ENCODE measurements at regions not wholly inside any gene's neighbourhood (a gene's known extent, or its start where the extent isn't known, plus 50 kb on each side); places are given as distances from the start of the nearest gene placed in this dataset.
"Not testable (repeated sequence)": the region's sequence is repeated elsewhere in the genome, so short reads cannot be mapped to it uniquely, and the experiment has no call there.

DNA sequence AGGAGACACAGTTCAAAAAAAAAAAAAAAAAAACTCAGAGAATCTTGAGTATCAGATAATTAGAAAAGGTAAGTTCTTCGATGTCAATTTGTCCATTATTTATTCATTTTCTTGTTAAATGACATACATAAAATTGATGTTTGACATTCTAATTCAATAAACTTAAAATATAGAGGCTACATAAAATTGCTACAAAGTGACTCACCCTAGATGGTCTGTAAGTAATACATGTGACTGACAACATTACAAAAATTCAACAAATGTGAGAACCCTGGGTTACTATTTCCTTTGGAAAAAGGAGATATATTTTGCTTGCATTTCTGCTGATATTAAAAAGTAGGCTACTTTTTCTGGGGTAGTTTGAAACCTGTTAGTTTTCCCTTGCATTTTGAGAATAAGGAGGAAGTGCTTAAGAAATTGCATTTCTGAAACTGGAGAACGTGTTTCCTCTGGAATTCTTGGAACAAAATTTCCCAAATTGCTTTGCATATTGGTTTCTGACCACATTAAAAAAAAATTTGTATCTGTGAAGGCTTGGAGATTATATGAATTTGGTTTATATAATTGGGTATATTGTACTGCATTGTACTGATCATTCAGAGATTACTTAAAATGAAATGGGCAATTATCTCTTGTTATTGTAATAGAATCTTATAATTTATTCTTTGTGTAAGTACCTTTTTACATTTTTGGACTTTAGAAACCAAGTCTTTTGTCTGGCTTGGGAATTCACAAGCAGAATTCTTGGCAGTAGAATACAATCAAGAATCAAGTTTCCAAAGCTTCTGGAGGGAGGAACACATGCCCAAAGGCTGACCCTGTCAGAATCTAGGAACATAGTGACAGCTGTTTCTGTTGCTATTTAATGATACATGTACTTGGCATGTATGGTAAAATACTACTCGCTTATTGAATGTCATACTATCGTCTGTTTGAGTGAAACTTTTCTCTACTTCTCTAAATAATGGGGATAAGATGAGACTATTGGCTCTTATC is 106.1 kb downstream of the DSEL start:
- Mint-ChIP-seq H3K4me1 (ENCODE audit: low read depth) (no peaks in the 10 kb centered on the region), H3K27ac (no peak overlapping the region), H3K27me3 (ENCODE audit: insufficient read depth) (peaks cover 2% of the 10 kb centered on the region), H3K4me3 (no peak overlapping the region), H3K9me3 (no peaks in the 10 kb centered on the region), H3K36me3 (ENCODE audit: low read depth) (no peaks in the 10 kb centered on the region)
- no peak for DNase-seq (ENCODE audit: low spot score)
- intact Hi-C loops (cut with micrococcal nuclease), result no loop called here

DNA sequence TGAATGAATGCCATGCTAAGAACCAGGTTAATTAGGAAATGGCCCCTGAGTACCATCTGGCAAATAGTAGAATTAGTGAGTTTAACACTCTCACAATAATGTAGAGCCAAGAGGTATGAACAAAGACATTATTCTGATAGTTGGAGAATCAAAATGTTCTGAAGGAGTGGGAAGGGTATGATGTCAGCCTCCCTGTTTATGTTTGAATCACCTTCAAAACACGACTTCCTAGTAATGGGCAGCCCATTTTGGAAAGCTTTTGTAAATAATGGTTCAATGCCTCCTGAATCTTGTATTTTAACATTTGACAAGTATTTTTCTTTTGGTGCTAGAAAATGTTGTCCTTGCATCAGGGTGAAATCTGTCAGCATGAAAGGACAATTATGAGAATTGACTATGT is 108.3 kb downstream of the DSEL start:
- intact Hi-C loops (cut with micrococcal nuclease), result no loop called here
- no peak for DNase-seq (ENCODE audit: low spot score)
- no peaks in the 10 kb centered on the region for H3K4me1 Mint-ChIP-seq (ENCODE audit: low read depth)
- no peak overlapping the region for H3K27ac Mint-ChIP-seq
- H3K27me3 Mint-ChIP-seq (ENCODE audit: insufficient read depth), result peaks cover 2% of the 10 kb centered on the region
- no peaks in the 10 kb centered on the region for H3K36me3 Mint-ChIP-seq (ENCODE audit: low read depth)
- no peak overlapping the region for H3K4me3 Mint-ChIP-seq
- H3K9me3 Mint-ChIP-seq, result no peaks in the 10 kb centered on the region

DNA sequence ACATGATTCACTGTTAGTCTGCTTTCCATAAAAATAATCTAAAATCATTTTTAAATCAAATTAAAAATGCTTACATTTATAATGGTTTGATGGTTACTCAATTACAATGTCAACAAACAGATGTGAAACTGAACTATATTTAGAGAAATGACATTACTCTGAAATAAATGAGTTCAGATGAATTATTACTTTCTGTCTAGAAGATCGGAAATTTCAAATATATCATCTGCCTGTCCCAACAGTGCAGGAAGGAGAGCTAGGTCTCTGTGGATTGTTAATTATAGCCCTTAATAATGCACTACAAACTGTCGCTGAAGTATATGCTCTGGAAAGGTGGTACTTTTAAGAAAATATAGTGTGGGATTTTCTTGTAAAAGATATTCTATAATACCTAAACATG is 109.8 kb downstream of the DSEL start:
- Mint-ChIP-seq H3K27ac (no peak overlapping the region), H3K9me3 (no peaks in the 10 kb centered on the region)
- intact Hi-C loops (cut with micrococcal nuclease), result no loop called here

DNA sequence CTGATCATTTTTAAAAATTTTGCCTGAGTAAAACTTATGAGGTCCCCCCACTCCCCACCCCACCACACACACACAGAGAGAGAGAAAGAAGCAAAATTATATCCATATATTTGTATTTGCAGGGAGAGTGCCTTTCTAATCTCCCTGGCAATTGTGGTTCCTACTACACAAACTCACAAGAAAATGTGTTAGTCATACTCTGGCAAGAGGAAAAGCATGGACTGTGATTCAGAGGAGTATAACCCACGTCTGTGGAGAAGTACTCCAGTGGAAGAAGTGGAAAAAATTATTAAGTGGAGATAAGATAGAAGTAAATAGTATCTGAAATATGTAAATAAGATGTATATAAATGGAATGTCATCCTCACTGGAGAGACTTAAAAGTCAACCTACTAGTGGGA is 114.0 kb downstream of the DSEL start:
- H3K36me3 Mint-ChIP-seq (ENCODE audit: low read depth), result no peaks in the 10 kb centered on the region
- H3K9me3 Mint-ChIP-seq, result no peaks in the 10 kb centered on the region
- DNase-seq (ENCODE audit: low spot score), result no peak
- no peaks in the 10 kb centered on the region for H3K4me1 Mint-ChIP-seq (ENCODE audit: low read depth)
- no peak overlapping the region for H3K4me3 Mint-ChIP-seq
- H3K27ac Mint-ChIP-seq, result no peak overlapping the region
- no peaks in the 10 kb centered on the region for H3K27me3 Mint-ChIP-seq (ENCODE audit: insufficient read depth)
- intact Hi-C loops (cut with micrococcal nuclease), result no loop called here

More for the DNA sequence above, 109.8 kb downstream of the DSEL start:
- Mint-ChIP-seq H3K36me3 (ENCODE audit: low read depth) (no peaks in the 10 kb centered on the region), H3K4me1 (ENCODE audit: low read depth) (no peaks in the 10 kb centered on the region), H3K4me3 (no peak overlapping the region), H3K27me3 (ENCODE audit: insufficient read depth) (peaks cover under 1% of the 10 kb centered on the region)
- DNase-seq (ENCODE audit: low spot score), result no peak

DNA sequence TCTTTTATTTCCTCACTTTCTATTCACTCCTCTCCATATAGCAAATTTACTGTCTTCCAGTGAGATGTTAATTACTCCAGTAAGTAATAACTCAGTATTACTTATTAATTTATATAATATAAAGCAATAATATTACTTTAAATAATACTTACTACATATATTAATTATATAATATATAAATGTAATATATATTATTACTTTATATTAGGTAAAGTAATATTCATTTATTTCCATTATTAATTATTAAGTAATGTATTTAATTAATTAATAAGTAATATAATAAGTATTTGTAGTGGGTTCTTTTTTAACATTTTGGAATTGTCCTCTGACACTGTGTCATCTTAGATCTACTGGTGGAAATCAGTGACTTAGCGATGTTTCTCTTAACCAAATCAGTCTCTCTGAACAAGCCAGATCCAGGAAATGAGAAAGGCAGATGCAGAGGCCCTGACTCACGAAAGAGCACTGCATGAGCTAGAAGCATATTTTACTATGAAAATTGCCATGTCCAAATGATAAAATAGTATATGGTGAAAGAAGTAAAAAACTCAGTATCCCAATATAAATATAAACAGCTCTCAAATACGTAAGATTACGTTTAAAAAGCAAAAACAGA is 115.9 kb downstream of the DSEL start:
- intact Hi-C loops (cut with micrococcal nuclease), result no loop called here
- Mint-ChIP-seq H3K27ac (no peak overlapping the region), H3K36me3 (ENCODE audit: low read depth) (no peaks in the 10 kb centered on the region), H3K27me3 (ENCODE audit: insufficient read depth) (no peaks in the 10 kb centered on the region), H3K4me1 (ENCODE audit: low read depth) (no peaks in the 10 kb centered on the region), H3K4me3 (no peak overlapping the region), H3K9me3 (no peaks in the 10 kb centered on the region)
- DNase-seq (ENCODE audit: low spot score), result no peak

DNA sequence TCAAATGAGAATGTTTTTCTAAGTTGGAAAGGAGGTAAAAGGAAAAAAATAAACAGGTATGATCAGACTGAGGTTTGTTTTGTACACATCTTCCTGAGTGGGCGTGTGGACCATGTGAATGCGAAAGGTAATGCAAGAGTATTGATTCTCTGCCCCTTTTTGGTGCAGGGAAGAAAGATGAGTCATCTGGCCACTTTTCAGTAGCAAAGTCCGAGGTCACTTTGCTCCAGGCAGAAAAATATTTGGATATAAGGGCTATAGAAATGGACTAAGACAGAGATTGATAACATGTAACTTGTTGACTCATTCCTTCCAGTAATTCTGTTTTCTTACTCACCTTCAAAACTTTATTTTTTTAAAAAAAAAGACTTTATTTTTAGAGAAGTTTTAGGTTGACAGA is 130.5 kb downstream of the DSEL start:
- Mint-ChIP-seq H3K4me1 (ENCODE audit: low read depth) (no peaks in the 10 kb centered on the region), H3K27me3 (ENCODE audit: insufficient read depth) (no peaks in the 10 kb centered on the region), H3K27ac (no peak overlapping the region), H3K4me3 (no peak overlapping the region), H3K36me3 (ENCODE audit: low read depth) (no peaks in the 10 kb centered on the region), H3K9me3 (no peaks in the 10 kb centered on the region)
- DNase-seq (ENCODE audit: low spot score), result no peak
- intact Hi-C loops (cut with micrococcal nuclease), result no loop called here

DNA sequence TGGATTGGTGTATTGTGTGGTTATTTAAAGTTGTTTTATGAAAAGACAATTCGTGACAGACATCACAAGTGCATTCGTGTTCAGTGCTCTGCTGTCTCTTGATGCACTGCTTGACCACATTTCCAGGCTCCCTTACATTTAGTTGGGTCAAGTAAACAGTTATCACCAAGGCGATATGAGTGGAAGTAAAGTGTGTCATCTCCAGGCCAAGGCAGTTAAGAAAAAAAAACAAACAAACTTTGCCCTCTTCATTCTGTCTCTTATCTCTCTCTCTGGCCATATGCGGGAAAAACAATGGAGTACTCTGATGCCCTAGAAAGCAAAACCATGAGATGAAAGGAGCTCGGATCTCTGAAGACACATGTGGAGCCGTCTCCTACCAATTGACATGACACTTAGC is 131.1 kb downstream of the DSEL start:
- no peaks in the 10 kb centered on the region for H3K36me3 Mint-ChIP-seq (ENCODE audit: low read depth)
- H3K4me1 Mint-ChIP-seq (ENCODE audit: low read depth), result no peaks in the 10 kb centered on the region
- no peak for DNase-seq (ENCODE audit: low spot score)
- no peaks in the 10 kb centered on the region for H3K9me3 Mint-ChIP-seq
- intact Hi-C loops (cut with micrococcal nuclease), result no loop called here
- no peak overlapping the region for H3K4me3 Mint-ChIP-seq
- H3K27ac Mint-ChIP-seq, result no peak overlapping the region
- H3K27me3 Mint-ChIP-seq (ENCODE audit: insufficient read depth), result no peaks in the 10 kb centered on the region

DNA sequence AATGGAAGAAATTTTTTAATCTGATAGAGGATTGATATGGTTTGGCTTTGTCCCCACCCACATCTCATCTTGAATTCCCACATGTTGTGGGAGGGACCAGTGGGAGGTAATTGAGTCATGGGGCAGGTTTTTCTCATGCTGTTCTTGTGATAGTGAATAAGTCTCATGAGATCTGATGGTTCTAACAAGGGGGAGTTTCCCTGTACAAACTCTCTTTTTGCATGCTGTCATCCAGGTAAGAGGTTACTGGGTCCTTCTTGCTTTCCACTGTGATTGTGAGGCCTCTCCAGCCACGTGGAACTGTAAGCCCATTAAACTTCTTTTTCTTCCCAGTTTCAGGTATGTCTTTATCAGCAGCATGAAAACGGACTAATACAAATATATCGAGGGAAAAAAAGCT is 132.5 kb downstream of the DSEL start:
- H3K27me3 Mint-ChIP-seq (ENCODE audit: insufficient read depth); H3K9me3 Mint-ChIP-seq; H3K4me3 Mint-ChIP-seq; H3K4me1 Mint-ChIP-seq (ENCODE audit: low read depth); intact Hi-C loops (cut with micrococcal nuclease); DNase-seq (ENCODE audit: low spot score); H3K36me3 Mint-ChIP-seq (ENCODE audit: low read depth); H3K27ac Mint-ChIP-seq: not testable (repeated sequence)

DNA sequence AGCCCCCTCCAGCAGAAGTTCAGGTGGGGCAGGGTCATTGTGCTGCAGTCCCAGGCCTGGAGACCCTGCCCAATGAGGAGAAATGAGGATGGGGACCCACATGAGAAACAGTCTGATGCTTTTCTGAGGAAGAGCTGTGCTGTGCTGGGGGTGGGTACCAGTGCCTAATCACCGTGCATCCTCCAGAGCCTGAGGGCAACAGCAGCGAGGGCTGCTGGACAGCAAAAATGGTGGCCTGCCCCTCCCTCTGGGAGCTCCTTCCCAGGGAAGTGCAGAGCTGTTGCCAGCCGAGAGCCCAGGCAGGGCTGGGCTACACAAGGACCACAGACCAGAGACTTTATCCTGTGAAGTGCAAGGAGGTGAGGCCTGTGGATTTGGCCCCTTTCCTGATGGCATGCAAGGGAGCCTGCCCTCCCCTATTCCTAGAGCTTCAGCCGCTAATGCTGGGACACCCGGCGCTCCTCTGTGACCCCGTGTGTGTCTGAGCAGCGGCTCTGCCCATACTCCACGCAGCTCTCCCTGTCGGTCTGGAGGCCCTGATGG is 134.8 kb downstream of the DSEL start:
- H3K9me3 Mint-ChIP-seq, result no peaks in the 10 kb centered on the region
- H3K27me3 Mint-ChIP-seq (ENCODE audit: insufficient read depth), result no peaks in the 10 kb centered on the region
- H3K27ac Mint-ChIP-seq, result no peak overlapping the region
- no peaks in the 10 kb centered on the region for H3K36me3 Mint-ChIP-seq (ENCODE audit: low read depth)
- intact Hi-C loops (cut with micrococcal nuclease), result no loop called here
- no peak overlapping the region for H3K4me3 Mint-ChIP-seq
- no peaks in the 10 kb centered on the region for H3K4me1 Mint-ChIP-seq (ENCODE audit: low read depth)
- DNase-seq (ENCODE audit: low spot score), result no peak

DNA sequence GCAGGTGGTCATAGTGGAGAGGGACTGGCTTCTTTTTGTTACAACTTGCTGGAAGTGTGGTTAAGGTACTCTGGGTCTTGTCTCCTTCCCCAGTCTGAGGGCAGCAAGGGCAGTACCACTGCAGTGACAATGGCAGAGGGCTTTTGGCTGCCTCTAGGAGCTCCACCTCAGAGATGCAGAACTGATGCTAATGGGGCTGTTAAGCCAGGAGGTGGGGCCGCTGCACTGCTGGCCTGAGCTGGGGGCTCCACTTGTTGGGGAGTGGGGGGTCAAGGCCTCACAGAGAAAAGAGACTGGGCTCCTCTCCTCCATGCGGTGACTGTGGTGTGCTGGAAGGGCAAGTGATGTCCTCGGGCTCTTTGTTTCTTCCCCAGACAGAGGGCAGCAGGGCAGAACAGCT is 135.7 kb downstream of the DSEL start:
- Mint-ChIP-seq H3K27me3 (ENCODE audit: insufficient read depth) (no peaks in the 10 kb centered on the region), H3K4me3 (no peak overlapping the region), H3K36me3 (ENCODE audit: low read depth) (no peaks in the 10 kb centered on the region), H3K27ac (no peak overlapping the region), H3K9me3 (no peaks in the 10 kb centered on the region), H3K4me1 (ENCODE audit: low read depth) (no peaks in the 10 kb centered on the region)
- no peak for DNase-seq (ENCODE audit: low spot score)
- intact Hi-C loops (cut with micrococcal nuclease), result no loop called here

DNA sequence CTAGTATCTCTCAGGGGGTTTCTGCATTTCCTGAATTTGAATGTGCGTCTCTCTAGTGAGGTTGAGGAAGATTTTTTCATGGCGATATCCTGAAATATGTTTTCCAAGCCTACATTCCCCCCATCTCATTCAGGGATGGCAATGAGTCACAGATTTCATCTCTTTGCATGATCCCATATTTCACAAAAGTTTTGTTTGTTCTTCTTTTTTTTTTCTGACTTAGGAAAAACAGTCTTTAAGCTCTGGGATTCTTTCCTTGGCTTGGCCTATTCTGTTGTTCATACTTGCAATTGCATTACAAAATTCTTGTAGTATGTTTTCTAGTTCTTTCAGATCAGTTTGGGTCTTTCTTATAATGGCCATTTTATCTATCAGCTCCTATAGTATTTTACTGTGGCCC is 136.5 kb downstream of the DSEL start:
- Mint-ChIP-seq H3K27ac (no peak overlapping the region), H3K4me1 (ENCODE audit: low read depth) (no peaks in the 10 kb centered on the region), H3K27me3 (ENCODE audit: insufficient read depth) (peaks cover under 1% of the 10 kb centered on the region), H3K9me3 (no peaks in the 10 kb centered on the region), H3K4me3 (no peak overlapping the region), H3K36me3 (ENCODE audit: low read depth) (no peaks in the 10 kb centered on the region)
- no peak for DNase-seq (ENCODE audit: low spot score)
- intact Hi-C loops (cut with micrococcal nuclease), result no loop called here

DNA sequence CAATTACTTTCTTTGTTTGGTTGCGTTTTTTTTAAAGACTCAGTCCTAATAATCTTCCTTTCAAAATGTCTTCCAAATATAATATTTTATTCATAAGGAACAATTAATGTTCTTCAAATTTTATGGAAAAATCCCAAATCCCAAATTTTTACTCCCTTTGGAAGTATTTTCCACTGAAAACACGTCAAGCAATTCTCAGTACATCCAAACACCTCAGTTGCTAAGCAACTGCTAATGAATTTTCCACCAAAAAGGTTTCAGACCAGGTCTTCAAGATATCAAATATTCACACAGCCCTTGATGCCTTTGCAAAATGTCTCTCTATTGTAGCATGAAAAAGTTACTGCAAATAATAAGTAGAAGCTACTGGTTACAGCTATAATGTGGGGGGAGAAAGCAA is 140.1 kb downstream of the DSEL start:
- intact Hi-C loops (cut with micrococcal nuclease), result no loop called here
- Mint-ChIP-seq H3K36me3 (ENCODE audit: low read depth) (no peaks in the 10 kb centered on the region), H3K27ac (no peak overlapping the region), H3K4me1 (ENCODE audit: low read depth) (no peaks in the 10 kb centered on the region), H3K4me3 (no peak overlapping the region), H3K9me3 (no peaks in the 10 kb centered on the region), H3K27me3 (ENCODE audit: insufficient read depth) (peaks cover 1% of the 10 kb centered on the region)
- DNase-seq (ENCODE audit: low spot score), result no peak

DNA sequence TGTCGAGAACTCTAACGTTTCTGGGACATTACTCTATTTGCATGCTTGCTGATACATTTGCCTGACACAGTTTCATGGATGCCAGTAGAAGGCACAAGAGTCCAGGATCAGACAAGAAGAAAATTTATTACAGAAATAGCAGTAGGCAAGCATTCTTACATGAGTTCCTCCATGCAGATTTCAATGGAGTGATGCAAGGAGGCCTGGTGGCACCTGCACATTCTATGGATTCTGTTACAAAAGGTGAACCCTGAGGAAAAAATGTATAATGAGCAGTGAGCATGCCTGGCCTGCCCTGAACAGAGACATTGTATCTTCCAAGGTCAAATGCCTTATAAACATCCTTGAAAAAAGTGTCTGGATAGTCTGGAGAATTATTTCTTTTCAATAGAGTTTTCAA is 142.9 kb downstream of the DSEL start:
- DNase-seq (ENCODE audit: low spot score), result no peak
- H3K4me1 Mint-ChIP-seq (ENCODE audit: low read depth), result no peaks in the 10 kb centered on the region
- H3K27me3 Mint-ChIP-seq (ENCODE audit: insufficient read depth), result peaks cover 1% of the 10 kb centered on the region
- no peaks in the 10 kb centered on the region for H3K9me3 Mint-ChIP-seq
- H3K27ac Mint-ChIP-seq, result no peak overlapping the region
- no peak overlapping the region for H3K4me3 Mint-ChIP-seq
- no peaks in the 10 kb centered on the region for H3K36me3 Mint-ChIP-seq (ENCODE audit: low read depth)
- intact Hi-C loops (cut with micrococcal nuclease), result no loop called here

Measured in activated T-helper 1 cell treated with anti-CD3 and anti-CD28 coated beads, Interleukin-12 subunit alpha, Interleukin-12 subunit beta, Interleukin-2, Interleukin-4 antibody, amounts not matched to agents 30 ng/mL and 10 ng/mL and 1 ng/mL, durations not matched to agents 14 hours and 24 hours and 36 hours (primary cell).